ENCODE measurements at regions not wholly inside any gene's neighbourhood (a gene's known extent, or its start where the extent isn't known, plus 50 kb on each side); places are given as distances from the start of the nearest gene placed in this dataset.

DNA sequence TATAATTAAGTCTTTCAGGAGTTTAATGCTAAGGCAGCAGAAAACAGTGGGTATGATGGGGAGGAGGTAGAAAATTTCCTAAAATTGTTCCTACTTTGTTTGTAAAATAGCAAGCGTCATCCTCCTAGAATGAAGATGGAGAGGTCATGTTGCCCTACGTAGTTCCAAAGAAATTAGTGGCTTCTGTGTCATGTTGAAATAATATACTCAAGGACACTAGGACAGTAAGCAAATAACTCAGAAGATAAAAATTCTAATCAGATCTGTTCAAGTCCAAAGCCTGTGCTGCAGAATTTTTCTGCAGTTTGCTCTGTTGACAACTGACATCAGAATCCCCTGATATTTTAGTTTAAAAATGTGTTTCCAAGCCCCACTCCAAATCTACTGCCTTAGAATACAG, 486.3 kb downstream of the DIRAS2 start:
- H4K8ac ChIP-seq (ENCODE audit: extremely low read depth, insufficient read depth, low read length): no peak overlapping the region
- no peak overlapping the region for H2BK5ac ChIP-seq (ENCODE audit: low read depth, low read length)
- no peak overlapping the region for H3K27ac ChIP-seq (ENCODE audit: low read depth, low read length)
- H3K4ac ChIP-seq (replicated peaks; ENCODE audit: insufficient read length, low read depth, low read length): no peak overlapping the region
- no peak overlapping the region for H4K5ac ChIP-seq (ENCODE audit: insufficient read length, low read depth, low read length)
- H3K9me3 ChIP-seq (ENCODE audit: insufficient read depth in 2 of 2, low read depth in 1 of 2, low read length in 1 of 2): no peaks in the 10 kb centered on the region
- H2BK20ac ChIP-seq (ENCODE audit: low read length): no peak overlapping the region
- no peaks in the 10 kb centered on the region for H3K79me1 ChIP-seq (ENCODE audit: low read depth, low read length)
- no peak overlapping the region for H2AK5ac ChIP-seq (ENCODE audit: low read depth, low read length)
- H3K14ac ChIP-seq (ENCODE audit: insufficient read length): no peak overlapping the region
- no peak overlapping the region for H2BK15ac ChIP-seq (ENCODE audit: low read length)
- FAIRE-seq (no peak), DNase-seq (ENCODE audit: low read depth in 1 of 2, low spot score in 2 of 2) (no peak)
- H3K23ac ChIP-seq (ENCODE audit: insufficient read length): no peak overlapping the region
- H2BK12ac ChIP-seq (ENCODE audit: low read depth, low read length): no peak overlapping the region
- H4K91ac ChIP-seq (replicated peaks; ENCODE audit: insufficient read length, low read length): no peak overlapping the region
- H3K23me2 ChIP-seq (ENCODE audit: low read depth, low read length): no peaks in the 10 kb centered on the region
- H3K79me2 ChIP-seq (ENCODE audit: control insufficient read depth in 1 of 2, insufficient read depth in 2 of 2, low read length in 2 of 2): no peaks in the 10 kb centered on the region
- no peak overlapping the region for H3K56ac ChIP-seq (replicated peaks; ENCODE audit: insufficient read length, low read depth, low read length)
- WGBS, 2 experiments (ENCODE audit: extremely low coverage in 1 of 2, insufficient coverage in 1 of 2, insufficient read length in 1 of 2, insufficient replicate concordance in 2 of 2, low coverage in 1 of 2, low lambda C conversion rate in 2 of 2, missing lambda C conversion rate in 1 of 2): 95% methylated on average over 2 of the region's 2 CpGs; no CpG with 5 or more reads in 1 of the 2 experiments
- H2AFZ ChIP-seq (ENCODE audit: low read length): no peak overlapping the region
- no peak overlapping the region for H3K18ac ChIP-seq (ENCODE audit: extremely low read depth, low read length)
- H3K4me2 ChIP-seq (ENCODE audit: insufficient read depth in 1 of 2, low read depth in 2 of 2, low read length in 2 of 2): no peak overlapping the region
- H4K20me1 ChIP-seq (replicated peaks in 1 of 2; ENCODE audit: control insufficient read depth in 1 of 2, insufficient read depth in 2 of 2, low read length in 2 of 2): no peaks in the 10 kb centered on the region
- no peak overlapping the region for H2BK120ac ChIP-seq (replicated peaks; ENCODE audit: low read depth, low read length)
- H3K4me1 ChIP-seq (replicated peaks in 1 of 4; ENCODE audit: control insufficient read depth in 3 of 4, insufficient read depth in 4 of 4, low read length in 3 of 4): no peaks in the 10 kb centered on the region; a peak in 1 of 7 replicates
- no peaks in the 10 kb centered on the region for H3K36me3 ChIP-seq (ENCODE audit: control insufficient read depth in 2 of 4, insufficient read depth in 4 of 4, low read length in 3 of 4)
- H3K27me3 ChIP-seq (replicated peaks in 1 of 4; ENCODE audit: control insufficient read depth in 3 of 4, extremely low read depth in 1 of 4, insufficient read depth in 3 of 4, low read length in 3 of 4): no peaks in the 10 kb centered on the region
- no peak overlapping the region for H3K4me3 ChIP-seq (ENCODE audit: extremely low read depth in 1 of 4, insufficient read depth in 2 of 4, low read depth in 3 of 4, low read length in 4 of 4)
- H3K9ac ChIP-seq (replicated peaks in 1 of 4; ENCODE audit: extremely low read depth in 1 of 4, low read depth in 3 of 4, low read length in 3 of 4): no peak overlapping the region
- ChIA-PET POLR2A (ENCODE audit: partially characterized antibody) (no interaction called here), CTCF (ENCODE audit: partially characterized antibody) (interaction anchor here (1.7 to 1.8 kb wide), 2 partner anchors 16 to 20 kb away, joined by 3 to 5 read pairs; no protein-coding TSS in a partner anchor)
- TF ChIP-seq POLR2AphosphoS5 (IDR thresholded peaks at IDR 0.05; ENCODE audit: low read depth, low read length): no peak
- no peak for TF ChIP-seq RXRA (IDR thresholded peaks at IDR 0.05; ENCODE audit: insufficient read depth, low read depth, low read length)
- TF ChIP-seq POLR2A (IDR thresholded peaks at IDR 0.05; ENCODE audit: control extremely low read depth in 1 of 2, low read depth in 2 of 2, low read length in 2 of 2): no peak
- TF ChIP-seq SUZ12 (IDR thresholded peaks at IDR 0.05; ENCODE audit: low read length): no peak
- TF ChIP-seq EGR1 (IDR thresholded peaks at IDR 0.05; ENCODE audit: borderline replicate concordance, low read depth, low read length): no peak
- TF ChIP-seq JUND (IDR thresholded peaks at IDR 0.05; ENCODE audit: low read length): no peak
- TF ChIP-seq ZNF274 (IDR thresholded peaks at IDR 0.05; ENCODE audit: borderline replicate concordance, extremely low read depth, low read length): no peak
- TF ChIP-seq, protein P1, sequence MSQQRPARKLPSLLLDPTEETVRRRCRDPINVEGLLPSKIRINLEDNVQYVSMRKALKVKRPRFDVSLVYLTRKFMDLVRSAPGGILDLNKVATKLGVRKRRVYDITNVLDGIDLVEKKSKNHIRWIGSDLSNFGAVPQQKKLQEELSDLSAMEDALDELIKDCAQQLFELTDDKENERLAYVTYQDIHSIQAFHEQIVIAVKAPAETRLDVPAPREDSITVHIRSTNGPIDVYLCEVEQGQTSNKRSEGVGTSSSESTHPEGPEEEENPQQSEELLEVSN (IDR thresholded peaks at IDR 0.05): no peak
- TF ChIP-seq RFX5 (IDR thresholded peaks at IDR 0.05; ENCODE audit: borderline replicate concordance, low read depth, low read length): no peak
- TF ChIP-seq SIN3A (conservative IDR thresholded peaks at IDR 0.05 in 1 of 2, IDR thresholded peaks at IDR 0.05 in 1 of 2; ENCODE audit: low read depth in 1 of 2, low read length in 2 of 2): no peak
- TF ChIP-seq TAF1 (IDR thresholded peaks at IDR 0.05; ENCODE audit: low read depth, low read length): no peak
- no peak for TF ChIP-seq RNF2 (IDR thresholded peaks at IDR 0.05; ENCODE audit: borderline replicate concordance, low read depth, low read length, missing control alignments, poor library complexity, severe bottlenecking)
- no peak for TF ChIP-seq KDM5A (IDR thresholded peaks at IDR 0.05; ENCODE audit: low read length)
- no peak for TF ChIP-seq CREB1 (IDR thresholded peaks at IDR 0.05)
- TF ChIP-seq CEBPB (IDR thresholded peaks at IDR 0.05; ENCODE audit: low read depth, low read length): no peak

Measured in H1 (cell line).